Sigmoid colon (tissue), 4 donors: ENCODE measurements at regions not wholly inside any gene's neighbourhood (a gene's known extent, or its start where the extent isn't known, plus 50 kb on each side); places are given as distances from the start of the nearest gene placed in this dataset.

Experiments used
- CTCF ChIP-seq, 4 experiments: fragments of 450-650 bp in 3 of 4; fragments of 200-600 bp in 1 of 4; IDR thresholded peaks; one replicate each; pipeline ENCODE4 v1.5.1; 2016 to 2019; ENCODE audit warnings: antibody characterized with exemption in 4 of 4, mild to moderate bottlenecking in 3 of 4, moderate library complexity in 2 of 4
- EP300 ChIP-seq, 4 donors: sonication (generic); formaldehyde crosslinking; IDR thresholded peaks; one replicate each; pipeline ENCODE4 v1.6.1; 2017; ENCODE audit warnings: antibody characterized with exemption in 4 of 4
- POLR2A ChIP-seq, 2 donors: fragments of 450-650 bp; IDR thresholded peaks; one replicate each; pipeline ENCODE4 v1.6.1; 2016; ENCODE audit warnings: antibody characterized with exemption in 2 of 2, mild to moderate bottlenecking in 2 of 2, moderate library complexity in 2 of 2
- POLR2AphosphoS5 ChIP-seq, 4 donors: sonication (generic); formaldehyde crosslinking; IDR thresholded peaks; one replicate each; pipeline ENCODE4 v1.6.1; 2017; ENCODE audit warnings: antibody characterized with exemption in 4 of 4

- TF ChIP-seq CTCF (IDR thresholded peaks at IDR 0.05) (no peak), POLR2A (IDR thresholded peaks at IDR 0.05) (no peak), EP300 (IDR thresholded peaks at IDR 0.05) (no peak), POLR2AphosphoS5 (IDR thresholded peaks at IDR 0.05) (no peak)
Observed at GRCh38 chr5:145283141-145283810, 551.9 kb downstream of the PRELID2 start.
